Lower leg skin (tissue), 3 donors: ENCODE measurements at regions not wholly inside any gene's neighbourhood (a gene's known extent, or its start where the extent isn't known, plus 50 kb on each side); places are given as distances from the start of the nearest gene placed in this dataset.

Experiments
- CTCF ChIP-seq, 3 donors: fragments of 450-650 bp; IDR thresholded peaks; one replicate each; pipeline ENCODE4 v1.5.1; 2016; ENCODE audit warnings: antibody characterized with exemption in 3 of 3, mild to moderate bottlenecking in 3 of 3, moderate library complexity in 2 of 3
- POLR2A ChIP-seq, 2 donors: fragments of 450-650 bp; IDR thresholded peaks; one replicate each; pipeline ENCODE4 v1.6.1; 2016 to 2017; ENCODE audit warnings: antibody characterized with exemption in 2 of 2, mild to moderate bottlenecking in 1 of 2, moderate library complexity in 1 of 2

DNA sequence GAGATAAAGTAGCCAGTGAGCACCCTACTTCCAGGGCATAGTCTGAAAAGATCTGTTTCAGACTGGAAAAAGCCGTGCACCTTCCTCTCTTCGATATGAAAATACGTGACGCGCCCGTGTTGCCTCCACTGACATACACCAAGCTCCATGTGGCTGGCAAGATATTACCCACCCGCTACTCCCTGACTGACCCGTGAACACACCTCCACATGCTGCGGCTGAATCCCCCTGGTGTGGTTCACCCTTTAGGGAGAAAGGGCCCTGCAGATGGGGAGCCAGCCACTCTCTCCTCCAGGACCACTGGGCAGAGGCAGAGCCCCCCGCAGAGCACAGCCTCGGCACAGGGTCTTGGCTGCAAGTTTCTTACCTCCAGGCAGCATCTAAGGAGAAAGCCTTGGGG is 245.0 kb downstream of the BRD1 start:
- no peak for TF ChIP-seq CTCF (IDR thresholded peaks at IDR 0.05)
- no peak for TF ChIP-seq POLR2A (IDR thresholded peaks at IDR 0.05)
